Renal cortex interstitium (tissue), 11 donors: ENCODE measurements at regions not wholly inside any gene's neighbourhood (a gene's known extent, or its start where the extent isn't known, plus 50 kb on each side); places are given as distances from the start of the nearest gene placed in this dataset.
"Not testable (repeated sequence)": the region's sequence is repeated elsewhere in the genome, so short reads cannot be mapped to it uniquely, and the experiment has no call there.

ENCODE experiments used
- DNase-seq, 11 donors: peaks; one replicate each; pipeline ENCODE4 v3.0.0-alpha.2; 2013; ENCODE audit warnings: low read depth in 9 of 11, low spot score in 4 of 11; ENCODE audit errors: extremely low read depth in 1 of 11

DNA sequence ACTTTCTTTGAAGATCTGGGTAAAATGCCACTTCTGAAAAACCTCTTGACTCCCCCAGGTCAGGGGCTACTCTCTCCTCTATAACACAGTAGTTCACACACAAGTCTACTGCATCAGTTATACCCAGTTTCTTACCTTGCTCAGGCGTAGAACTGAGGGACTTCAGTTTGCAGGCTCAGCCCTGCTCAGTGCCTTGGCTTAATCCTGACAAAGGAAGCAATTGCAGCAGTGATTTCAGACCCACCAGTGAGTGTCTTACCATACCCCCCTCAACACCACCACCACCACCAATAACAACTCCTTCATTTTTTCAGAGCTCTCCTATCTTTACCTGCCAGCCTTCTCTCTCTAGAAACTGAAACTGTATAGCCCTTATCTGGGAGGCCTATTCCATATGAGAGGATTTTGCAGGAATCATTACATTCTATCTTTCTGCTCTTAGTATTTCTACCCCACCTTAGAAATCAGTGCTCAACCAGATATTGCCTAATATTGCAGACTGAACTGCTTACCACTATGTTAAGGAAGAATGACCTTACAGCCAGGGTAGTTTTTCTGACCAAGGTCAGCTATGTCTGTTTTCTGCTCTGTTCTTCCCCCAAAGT, 105.5 kb upstream of the S1PR1 start:
- DNase-seq: no peak

DNA sequence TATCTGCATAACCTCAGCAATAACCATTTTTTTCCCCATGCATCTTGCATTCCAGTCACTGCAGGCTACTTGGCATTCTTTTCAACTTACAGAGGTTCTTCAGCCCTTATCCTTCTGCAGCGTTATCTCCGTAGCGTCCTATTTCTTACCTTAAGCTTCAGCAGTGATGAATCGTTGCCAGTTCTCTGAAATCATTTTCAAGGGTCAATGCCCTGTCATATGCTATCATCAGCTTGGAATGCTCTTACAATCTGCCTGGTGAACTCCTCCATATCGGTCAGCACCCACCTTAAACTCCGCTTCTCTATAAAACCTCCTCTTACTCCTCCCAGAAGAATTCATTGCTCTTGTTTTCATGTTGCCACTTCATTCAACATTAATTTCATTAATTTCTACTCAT, 105.1 kb upstream of the DPH5 start:
- DNase-seq: no peak

DNA sequence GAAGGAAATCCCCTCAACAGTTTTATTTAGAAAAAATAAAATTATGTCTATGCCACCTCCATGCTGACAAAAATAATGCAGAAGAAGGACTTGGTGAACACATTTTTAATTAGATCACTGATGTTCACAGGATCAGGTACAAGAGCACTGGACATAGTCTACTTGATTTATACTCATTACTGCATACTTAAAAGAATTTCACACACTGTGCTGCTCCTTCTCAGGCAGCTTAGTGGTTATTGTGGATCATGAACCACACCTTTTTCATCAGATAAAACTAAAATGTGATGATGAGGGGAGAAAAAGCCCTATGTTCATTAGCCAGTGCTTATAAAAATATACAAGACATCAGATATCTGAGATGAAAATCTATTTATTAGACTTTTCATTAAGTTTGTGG, 103.3 kb upstream of the DPH5 start:
- no peak for DNase-seq

- no peak for DNase-seq
These were observed 102.7 kb upstream of the DPH5 start for GRCh38 chr1:101128211-101128727.

GRCh38 chr1:101124405-101124804, 98.8 kb upstream of the DPH5 start:
- no peak for DNase-seq

- DNase-seq: not testable (repeated sequence)
These were observed 98.3 kb upstream of the DPH5 start for GRCh38 chr1:101123904-101124303.

DNA sequence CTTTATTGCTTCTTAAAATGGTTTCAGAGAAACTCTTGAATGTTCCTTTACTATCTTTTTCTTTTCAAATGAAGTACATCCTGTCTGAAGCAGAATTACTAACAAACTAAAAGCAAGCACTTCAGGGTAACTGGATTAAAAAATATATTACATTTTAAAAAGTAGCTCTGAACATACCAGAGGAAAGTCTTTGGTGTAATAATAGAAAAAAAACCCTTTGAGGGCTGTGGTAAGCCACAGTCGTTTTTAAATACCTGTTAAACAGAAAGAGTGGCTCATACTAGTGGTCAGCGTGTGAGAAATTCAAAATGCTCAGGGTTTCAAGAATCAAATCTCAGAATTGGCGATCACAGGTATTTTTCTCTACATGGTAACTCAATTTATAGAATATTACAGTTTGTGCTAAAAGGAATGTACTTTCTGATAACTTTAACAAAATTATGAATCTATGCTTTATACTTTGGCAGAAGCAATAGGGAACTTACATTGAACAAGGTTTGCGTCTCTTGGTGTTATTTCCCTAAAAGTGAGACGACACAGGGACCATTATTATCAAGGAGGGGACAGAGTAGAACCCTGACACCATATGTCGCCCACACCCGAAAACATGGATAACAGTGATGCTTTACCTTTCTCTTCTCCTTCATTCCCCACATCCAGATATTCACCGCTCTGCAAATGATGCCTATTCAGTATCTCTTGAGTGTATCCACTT, 97.0 kb upstream of the DPH5 start:
- no peak for DNase-seq

- DNase-seq: no peak
These were observed 96.4 kb upstream of the DPH5 start for GRCh38 chr1:101121975-101122374.

- no peak for DNase-seq
These were observed 95.9 kb upstream of the DPH5 start for GRCh38 chr1:101121504-101121903.

GRCh38 chr1:101120868-101121267, 95.3 kb upstream of the DPH5 start:
- no peak for DNase-seq

DNA sequence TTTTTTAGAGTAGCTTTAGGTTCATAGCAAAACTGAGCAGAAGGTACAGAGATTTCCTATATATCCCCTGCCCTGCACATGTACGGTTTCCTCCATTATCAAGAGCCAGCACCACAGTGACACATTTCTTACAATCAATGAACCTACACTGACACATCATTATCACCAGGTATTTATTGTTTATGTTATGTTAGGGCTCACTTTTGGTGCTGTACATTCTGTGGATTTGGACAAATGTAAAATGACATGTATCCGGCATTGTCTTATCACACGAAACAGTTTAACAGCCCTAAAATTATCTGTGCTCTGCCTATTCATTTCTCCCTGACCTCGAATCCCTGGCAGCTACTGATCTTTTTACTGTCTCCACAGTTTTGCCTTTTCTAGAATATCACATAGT, 93.7 kb upstream of the DPH5 start:
- no peak for DNase-seq

DNA sequence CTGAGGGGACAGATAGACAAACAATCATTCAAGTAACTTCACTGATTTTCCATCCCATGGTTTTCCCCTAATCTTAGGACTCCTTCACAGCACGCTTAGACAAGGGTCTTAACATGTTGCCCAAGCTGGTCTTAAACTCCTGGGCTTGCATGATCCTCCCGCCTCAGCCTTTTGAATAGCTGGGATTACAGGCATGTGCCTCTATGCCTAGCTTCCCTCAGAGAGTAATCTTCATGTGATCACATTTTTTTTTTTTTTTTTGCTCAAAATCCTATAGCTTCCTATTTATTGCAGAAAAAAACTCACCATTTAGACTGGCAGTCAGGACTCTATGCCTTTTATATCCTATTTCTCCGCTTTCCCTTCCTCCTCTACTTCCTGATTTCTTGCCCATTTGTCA, 90.4 kb upstream of the DPH5 start:
- DNase-seq: no peak

GRCh38 chr1:101115112-101115511, 89.5 kb upstream of the DPH5 start:
- no peak for DNase-seq

- DNase-seq: not testable (repeated sequence)
These were observed 88.5 kb upstream of the DPH5 start for GRCh38 chr1:101114128-101114527.

DNA sequence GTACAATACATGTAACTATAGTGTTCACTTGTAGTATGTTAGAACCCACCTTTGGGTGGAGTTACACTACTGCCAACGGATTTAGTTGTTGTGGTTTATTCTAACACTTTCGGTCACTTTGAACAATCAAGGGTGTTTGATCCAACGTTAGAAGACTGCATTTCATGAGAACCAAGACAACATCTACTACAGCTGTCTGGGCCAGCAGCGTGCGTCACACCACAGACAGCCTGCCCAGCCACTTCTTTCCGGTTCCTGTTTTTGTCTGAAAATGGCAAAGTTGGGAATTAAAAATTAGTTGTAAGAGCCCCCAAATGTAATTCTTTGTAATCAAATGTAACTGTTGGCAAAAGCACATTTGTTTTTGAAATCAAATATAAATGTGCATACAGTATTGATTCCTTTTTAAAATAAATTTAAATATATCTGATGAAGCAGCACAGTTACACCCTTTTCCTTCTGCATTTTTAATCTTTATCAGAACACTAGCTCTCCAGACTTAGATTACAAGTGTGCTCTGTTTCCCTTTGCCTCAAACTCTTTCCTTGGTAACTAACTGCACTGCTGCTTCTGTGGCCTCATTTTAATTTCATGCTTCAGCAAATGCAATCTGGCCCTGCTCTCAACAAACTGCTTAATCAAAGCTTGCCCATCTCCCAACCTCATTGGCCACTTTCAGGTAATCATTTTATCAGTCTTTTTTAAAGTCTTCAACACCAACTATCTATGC, 86.6 kb upstream of the DPH5 start:
- peak in 1 of 11 donors; percentile 28 for DNase-seq

DNA sequence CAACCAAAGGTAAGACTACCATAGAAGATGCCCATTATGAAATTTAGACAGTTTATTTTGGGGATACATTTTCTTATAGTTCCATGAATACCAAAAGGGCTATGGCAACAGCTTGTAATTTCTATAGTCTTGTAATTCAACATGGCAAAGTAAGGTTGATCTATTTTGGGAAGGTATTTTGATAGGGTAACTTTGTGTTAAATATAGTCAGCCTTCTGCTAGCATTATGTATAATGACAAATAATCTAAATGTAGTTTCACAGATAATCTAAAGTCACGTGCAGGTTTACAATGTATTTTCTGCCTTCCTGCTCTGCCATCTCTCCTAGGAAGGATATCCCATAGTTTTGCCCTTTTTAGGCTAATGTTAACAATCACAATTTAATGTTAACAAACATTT, 85.9 kb upstream of the DPH5 start:
- DNase-seq: no peak

GRCh38 chr1:101109791-101110190, 84.2 kb upstream of the DPH5 start:
- DNase-seq: no peak

GRCh38 chr1:101108111-101108500, 82.5 kb upstream of the DPH5 start:
- DNase-seq: no peak

DNA sequence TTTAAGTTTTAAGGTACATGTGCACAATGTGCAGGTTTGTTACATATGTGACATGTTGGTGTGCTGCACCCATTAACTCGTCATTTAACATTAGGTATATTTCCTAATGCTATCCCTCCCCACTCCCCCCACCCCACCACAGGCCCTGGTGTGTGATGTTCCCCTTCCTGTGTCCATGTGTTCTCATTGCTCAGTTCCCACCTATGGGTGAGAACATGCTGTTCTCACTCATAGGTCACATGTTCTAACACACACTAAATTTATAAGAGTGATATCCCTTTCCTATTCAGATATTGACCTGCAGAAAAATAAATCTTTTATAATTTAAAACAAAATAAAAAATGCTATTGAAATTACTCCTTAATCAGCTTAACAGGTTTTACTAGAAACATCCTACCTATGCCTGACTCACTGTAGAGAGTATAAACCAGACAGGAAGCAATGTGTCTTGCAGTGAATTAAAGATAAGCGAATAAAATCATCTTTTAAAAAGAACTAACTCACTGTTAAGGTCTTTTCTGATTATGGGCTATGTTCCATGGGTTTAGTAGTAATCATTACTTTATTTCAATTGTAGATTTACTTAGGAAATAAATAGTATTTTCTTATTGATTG, 82.0 kb upstream of the DPH5 start:
- no peak for DNase-seq

DNA sequence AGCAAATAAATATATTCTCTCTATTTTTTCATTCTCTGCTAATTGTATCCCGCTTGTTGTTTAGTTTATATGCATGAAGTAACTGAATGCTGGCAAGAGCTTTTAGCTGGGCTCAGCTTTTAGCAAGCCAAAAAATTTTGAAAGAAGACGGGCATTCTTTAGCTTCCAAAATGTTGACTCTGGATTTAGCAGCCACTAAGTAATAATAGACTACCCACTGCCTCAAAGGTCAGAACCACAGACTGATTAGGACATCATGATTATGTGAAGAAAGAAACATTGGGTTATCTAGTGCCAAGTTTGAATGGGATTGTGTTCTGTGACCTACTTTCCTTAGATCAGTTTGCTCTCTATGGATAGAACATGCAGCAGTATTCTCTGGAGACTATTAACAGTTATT, 80.3 kb upstream of the DPH5 start:
- DNase-seq: no peak
